KBM-7 (cell line): ENCODE measurements at regions not wholly inside any gene's neighbourhood (a gene's known extent, or its start where the extent isn't known, plus 50 kb on each side); places are given as distances from the start of the nearest gene placed in this dataset.

Source experiments
- DNase-seq: peaks from one replicate; pipeline ENCODE4 v3.0.0-alpha.2; 2015
- in situ Hi-C: fragments of 300-500 bp; cut with MboI; formaldehyde crosslinking; loops from 2 replicates; pipeline ENCODE4 v1.14.3; 2020; ENCODE audit warnings: low sequenced_read_pairs, low pct_unique_long_range_greater_than_20kb, mixed read lengths

DNA sequence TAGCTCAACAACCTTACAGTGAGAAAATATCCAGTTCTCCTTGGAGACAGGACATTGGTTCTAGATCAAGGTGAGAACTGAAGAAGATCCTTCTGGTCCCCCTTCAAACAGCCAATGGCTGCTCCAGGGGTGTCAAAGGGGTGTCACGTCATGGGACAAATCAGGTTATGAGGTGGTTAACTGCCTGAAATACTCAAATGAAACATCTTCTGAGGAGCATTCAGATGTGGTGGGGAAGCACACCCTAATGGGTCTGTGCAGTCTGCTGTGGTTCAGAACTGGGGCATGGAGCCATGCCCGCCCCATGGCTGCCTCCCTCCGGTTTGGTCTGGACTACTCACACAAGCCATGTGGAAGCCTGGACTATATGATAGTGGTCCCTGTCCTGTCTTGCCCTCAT lies 52.4 kb upstream of the PARP11 start:
- no peak for DNase-seq
- in situ Hi-C loops = no loop called here

- in situ Hi-C loops = no loop called here
- DNase-seq = no peak
These were observed 51.6 kb upstream of the PARP11 start for GRCh38 chr12:3924761-3925160.

DNA sequence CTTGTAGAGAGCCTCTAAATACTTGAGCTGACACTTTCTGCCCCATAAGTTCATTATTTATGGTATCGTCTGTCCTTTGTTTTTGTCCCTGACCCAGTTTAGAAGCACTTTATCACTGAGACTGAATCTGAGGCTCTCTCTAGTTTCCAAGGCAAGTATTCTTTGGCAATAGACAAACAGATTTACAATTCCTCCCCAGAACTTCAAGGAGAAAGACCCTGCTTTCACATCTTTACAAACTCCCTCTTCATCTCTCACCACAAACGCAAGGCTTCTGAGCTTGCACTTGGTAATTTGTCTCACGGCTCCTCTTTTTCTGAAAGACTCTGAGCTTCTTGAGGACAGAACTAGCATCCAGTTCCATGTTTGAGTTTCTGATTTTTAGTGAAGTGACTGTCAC lies 49.8 kb upstream of the PARP11 start:
- in situ Hi-C loops = no loop called here
- DNase-seq = no peak
